ENCODE measurements at regions not wholly inside any gene's neighbourhood (a gene's known extent, or its start where the extent isn't known, plus 50 kb on each side); places are given as distances from the start of the nearest gene placed in this dataset.

- TF ChIP-seq TBL1XR1 (IDR thresholded peaks at IDR 0.05; ENCODE audit: low read depth, low read length) (no peak), KLF5 (IDR thresholded peaks at IDR 0.05; ENCODE audit: partially characterized antibody) (no peak), IKZF2 (IDR thresholded peaks at IDR 0.05) (no peak), TAF1 (IDR thresholded peaks at IDR 0.05; ENCODE audit: borderline replicate concordance, low read depth, low read length) (no peak), BCL3 (IDR thresholded peaks at IDR 0.05; ENCODE audit: borderline replicate concordance, insufficient read depth, low read depth, low read length, poor library complexity, severe bottlenecking) (no peak), ZNF274 (IDR thresholded peaks at IDR 0.05; ENCODE audit: insufficient read depth, insufficient read length) (no peak), CBX5 (IDR thresholded peaks at IDR 0.05; ENCODE audit: low read depth) (no peak), HDGF (IDR thresholded peaks at IDR 0.05) (no peak), RUNX3 (IDR thresholded peaks at IDR 0.05; ENCODE audit: low read length) (no peak), MYC (IDR thresholded peaks at IDR 0.05; ENCODE audit: insufficient read depth, insufficient read length, insufficient replicate concordance, low read length, severe bottlenecking) (no peak)
- TF ChIP-seq, protein P1, sequence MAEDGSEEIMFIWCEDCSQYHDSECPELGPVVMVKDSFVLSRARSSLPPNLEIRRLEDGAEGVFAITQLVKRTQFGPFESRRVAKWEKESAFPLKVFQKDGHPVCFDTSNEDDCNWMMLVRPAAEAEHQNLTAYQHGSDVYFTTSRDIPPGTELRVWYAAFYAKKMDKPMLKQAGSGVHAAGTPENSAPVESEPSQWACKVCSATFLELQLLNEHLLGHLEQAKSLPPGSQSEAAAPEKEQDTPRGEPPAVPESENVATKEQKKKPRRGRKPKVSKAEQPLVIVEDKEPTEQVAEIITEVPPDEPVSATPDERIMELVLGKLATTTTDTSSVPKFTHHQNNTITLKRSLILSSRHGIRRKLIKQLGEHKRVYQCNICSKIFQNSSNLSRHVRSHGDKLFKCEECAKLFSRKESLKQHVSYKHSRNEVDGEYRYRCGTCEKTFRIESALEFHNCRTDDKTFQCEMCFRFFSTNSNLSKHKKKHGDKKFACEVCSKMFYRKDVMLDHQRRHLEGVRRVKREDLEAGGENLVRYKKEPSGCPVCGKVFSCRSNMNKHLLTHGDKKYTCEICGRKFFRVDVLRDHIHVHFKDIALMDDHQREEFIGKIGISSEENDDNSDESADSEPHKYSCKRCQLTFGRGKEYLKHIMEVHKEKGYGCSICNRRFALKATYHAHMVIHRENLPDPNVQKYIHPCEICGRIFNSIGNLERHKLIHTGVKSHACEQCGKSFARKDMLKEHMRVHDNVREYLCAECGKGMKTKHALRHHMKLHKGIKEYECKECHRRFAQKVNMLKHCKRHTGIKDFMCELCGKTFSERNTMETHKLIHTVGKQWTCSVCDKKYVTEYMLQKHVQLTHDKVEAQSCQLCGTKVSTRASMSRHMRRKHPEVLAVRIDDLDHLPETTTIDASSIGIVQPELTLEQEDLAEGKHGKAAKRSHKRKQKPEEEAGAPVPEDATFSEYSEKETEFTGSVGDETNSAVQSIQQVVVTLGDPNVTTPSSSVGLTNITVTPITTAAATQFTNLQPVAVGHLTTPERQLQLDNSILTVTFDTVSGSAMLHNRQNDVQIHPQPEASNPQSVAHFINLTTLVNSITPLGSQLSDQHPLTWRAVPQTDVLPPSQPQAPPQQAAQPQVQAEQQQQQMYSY (CRISPR knock-in tag; IDR thresholded peaks at IDR 0.05): no peak
Observed at GRCh38 chr7:95700917-95701316, 71.4 kb upstream of the DYNC1I1 start.

More at GRCh38 chr7:95700917-95701316, 71.4 kb upstream of the DYNC1I1 start:
- Histone ChIP-seq H4K20me1 (ENCODE audit: control insufficient read depth, insufficient read depth) (no peaks in the 10 kb centered on the region), H3K4me2 (ENCODE audit: control insufficient read depth, insufficient read depth) (no peak overlapping the region), H3K79me2 (ENCODE audit: control insufficient read depth, insufficient read depth, low read length) (no peaks in the 10 kb centered on the region), H3K27me3 (replicated peaks in 1 of 2; ENCODE audit: control insufficient read depth in 2 of 2, insufficient read depth in 2 of 2, low read length in 1 of 2) (no peaks in the 10 kb centered on the region), H3K9ac (ENCODE audit: control insufficient read depth, insufficient read depth, low read length) (no peak overlapping the region), H2AFZ (ENCODE audit: control insufficient read depth, low read depth, low read length) (no peak overlapping the region), H3K4me3 (no peak overlapping the region), H3K36me3 (ENCODE audit: control insufficient read depth in 2 of 2, insufficient read depth in 2 of 2, low read length in 1 of 2) (no peaks in the 10 kb centered on the region), H3K9me3 (replicated peaks; ENCODE audit: control insufficient read depth, insufficient read depth, low read length) (no peaks in the 10 kb centered on the region), H3K27ac (ENCODE audit: control insufficient read depth, insufficient read depth) (no peak overlapping the region), H3K4me1 (ENCODE audit: control insufficient read depth, insufficient read depth, low read length) (no peaks in the 10 kb centered on the region)
- FAIRE-seq (no peak), ATAC-seq (no peak), DNase-seq (ENCODE audit: low read depth, low spot score) (no peak)
- intact Hi-C loops (cut with micrococcal nuclease; ENCODE audit: unreplicated experiment): no loop called here
- CTCF ChIA-PET: interaction anchor here (0.9 to 2.0 kb wide), 5 partner anchors 11 to 174 kb away, joined by 3 to 12 read pairs (median 4); no protein-coding TSS in a partner anchor
- POLR2A ChIA-PET: interaction anchor here (0.9 kb wide), 1 partner anchor 13 kb away, joined by 3 read pairs; no protein-coding TSS in a partner anchor
- RAD21 ChIA-PET (ENCODE audit: unreplicated experiment): interaction anchor here (1.6 kb wide), 1 partner anchor 170 kb away, joined by 5 read pairs; no protein-coding TSS in a partner anchor
- no TSS peak for BruUV-seq (replicated peaks)
- in situ Hi-C loops (cut with MboI): no loop called here
- SMC1A ChIA-PET (ENCODE audit: uncharacterized antibody, unreplicated experiment): interaction anchor here (0.7 to 1.7 kb wide), 7 partner anchors 10 to 189 kb away, joined by 3 to 6 read pairs (median 3); no protein-coding TSS in a partner anchor

All from GM12878 (cell line).